ENCODE measurements at regions not wholly inside any gene's neighbourhood (a gene's known extent, or its start where the extent isn't known, plus 50 kb on each side); places are given as distances from the start of the nearest gene placed in this dataset.

DNA sequence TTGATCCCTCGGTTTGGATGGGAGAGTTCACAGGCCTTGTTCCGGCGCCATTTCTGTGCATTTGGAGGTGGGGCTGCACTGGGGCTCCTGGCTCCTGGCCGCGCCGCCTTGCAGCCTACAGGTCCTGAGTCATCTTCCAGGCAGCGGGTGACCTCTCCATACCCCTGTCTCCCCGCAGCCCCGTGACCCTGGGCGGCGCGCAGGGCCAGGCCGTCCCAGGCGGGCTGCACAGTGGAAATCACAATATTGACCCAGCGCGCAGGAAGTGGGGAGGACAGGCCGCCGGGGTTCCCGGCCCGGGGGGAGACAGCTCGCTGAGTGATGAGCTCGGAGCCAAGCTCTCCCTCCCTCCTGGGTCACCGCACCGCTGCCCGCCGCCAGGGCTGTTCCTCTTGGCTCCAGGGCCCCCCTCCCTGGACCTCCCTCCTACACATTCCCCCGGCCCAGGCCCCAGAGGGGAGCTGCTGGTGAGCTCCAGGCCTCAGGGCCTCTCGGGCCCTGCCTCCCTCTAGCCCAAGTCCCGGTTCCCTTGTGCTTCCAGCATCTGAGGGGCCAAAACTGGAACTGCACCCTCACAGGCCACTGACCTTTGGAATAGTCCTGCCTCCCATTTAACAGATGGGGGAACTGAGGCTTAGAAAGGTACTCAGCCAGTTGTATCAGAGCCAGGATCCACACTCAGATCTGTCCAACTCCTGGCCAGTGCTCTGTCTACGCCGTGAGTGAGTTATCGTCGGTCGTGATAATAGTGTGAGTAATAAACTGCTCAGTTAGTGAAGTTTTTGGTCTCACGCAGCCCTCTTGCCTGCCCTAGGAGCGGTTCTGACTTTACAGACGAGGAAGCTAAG is 142.9 kb upstream of the WNT4 start:
- peak; percentile 18 for DNase-seq (ENCODE audit: low read depth, low spot score)

DNA sequence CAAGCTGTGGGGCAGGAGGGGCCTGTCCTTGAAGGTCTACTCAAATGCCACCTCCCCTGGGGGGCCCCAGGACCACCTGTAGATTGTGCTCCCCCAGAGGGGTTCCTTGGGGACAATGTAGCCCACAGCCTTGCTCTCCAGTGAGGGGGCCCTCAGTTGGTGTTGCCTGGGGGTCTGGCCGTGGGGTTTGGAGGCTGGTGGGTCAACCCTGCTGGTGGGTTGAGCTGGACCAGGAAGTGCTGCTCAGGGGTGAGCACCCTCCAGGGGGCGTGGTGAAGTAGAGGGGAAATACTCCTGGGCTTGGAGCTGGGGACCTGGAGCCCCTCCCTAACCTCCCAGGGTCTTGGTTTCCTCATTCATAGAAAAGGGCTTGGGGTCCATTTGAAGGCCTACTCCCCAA is 143.6 kb upstream of the WNT4 start:
- no peak for DNase-seq (ENCODE audit: low read depth, low spot score)

DNA sequence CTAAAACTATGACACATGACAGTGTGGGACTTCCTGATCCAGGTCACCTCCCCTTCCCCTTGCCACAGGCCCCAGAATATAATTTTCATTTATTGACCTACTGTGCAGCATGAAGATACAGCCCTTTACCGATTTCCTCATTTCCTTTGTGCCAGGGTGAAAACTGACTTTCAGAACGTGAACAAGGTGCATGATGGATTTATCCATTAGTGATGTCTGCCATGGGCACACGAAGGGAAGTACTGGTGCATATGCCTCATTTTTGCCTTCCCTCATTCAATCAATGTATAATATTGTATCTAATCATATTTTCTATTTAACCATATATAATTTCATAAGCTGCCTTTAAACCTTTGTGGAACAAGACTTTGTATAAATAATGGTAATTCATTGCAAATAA is 144.4 kb upstream of the WNT4 start:
- no peak for DNase-seq (ENCODE audit: low read depth, low spot score)

DNA sequence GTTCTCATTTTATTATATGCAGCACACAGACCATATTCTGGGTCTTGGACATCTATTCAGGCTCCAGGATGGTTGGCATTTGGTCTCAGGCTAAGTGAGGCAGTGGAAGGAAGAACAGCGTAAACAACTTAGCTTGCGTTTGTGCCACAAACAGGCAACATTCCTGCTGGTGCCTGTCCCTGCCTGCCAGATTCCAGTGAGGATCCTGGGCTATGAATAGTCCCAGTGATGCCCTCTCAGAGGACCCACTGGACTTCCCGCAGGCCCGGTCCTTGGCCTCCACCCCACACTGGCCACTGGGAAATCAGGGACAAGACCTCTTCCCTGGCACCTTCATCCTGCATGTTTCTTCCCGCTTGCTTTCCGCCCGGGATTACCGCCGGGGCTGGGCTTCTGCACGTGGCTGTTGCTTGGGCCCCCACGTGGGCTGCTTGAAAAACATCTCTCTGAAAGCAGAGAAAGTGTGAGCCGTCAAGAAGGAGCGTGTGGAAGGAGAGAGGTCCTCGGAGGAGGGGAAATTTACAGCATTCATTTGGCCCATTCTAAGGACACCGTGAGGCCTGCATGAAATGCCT is 145.1 kb upstream of the WNT4 start:
- DNase-seq (ENCODE audit: low read depth, low spot score), result no peak

DNA sequence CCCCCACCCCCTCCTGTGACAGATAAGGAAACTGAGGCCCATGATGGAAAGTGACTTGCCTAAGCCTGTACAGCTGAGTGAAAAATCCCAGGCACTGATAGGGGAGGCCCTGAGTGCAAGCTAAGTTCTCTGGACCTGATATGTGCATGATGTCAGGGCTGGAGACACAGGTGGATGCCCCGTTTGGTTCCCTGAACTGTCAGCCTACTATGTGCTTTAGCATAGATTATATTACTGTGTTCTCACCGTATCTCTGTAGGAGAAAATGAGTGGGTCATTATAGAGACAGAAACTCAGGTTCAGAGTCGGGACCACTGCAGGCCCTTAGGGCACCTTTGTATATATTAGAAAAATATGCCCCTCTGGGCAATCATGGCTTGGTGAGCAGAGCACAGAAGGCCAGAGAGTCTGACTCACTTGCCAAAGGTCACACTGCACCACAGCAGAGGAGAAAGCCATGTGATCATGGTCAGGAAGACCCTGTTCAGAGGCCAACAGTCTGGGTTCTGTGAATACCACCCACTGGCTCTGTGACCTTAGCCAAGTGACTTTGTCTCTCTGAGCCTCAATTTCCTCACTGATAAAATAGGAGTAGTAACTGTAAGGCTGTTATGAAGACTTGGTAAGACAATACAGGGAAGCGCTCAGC is 145.8 kb upstream of the WNT4 start:
- DNase-seq (ENCODE audit: low read depth, low spot score), result no peak

DNA sequence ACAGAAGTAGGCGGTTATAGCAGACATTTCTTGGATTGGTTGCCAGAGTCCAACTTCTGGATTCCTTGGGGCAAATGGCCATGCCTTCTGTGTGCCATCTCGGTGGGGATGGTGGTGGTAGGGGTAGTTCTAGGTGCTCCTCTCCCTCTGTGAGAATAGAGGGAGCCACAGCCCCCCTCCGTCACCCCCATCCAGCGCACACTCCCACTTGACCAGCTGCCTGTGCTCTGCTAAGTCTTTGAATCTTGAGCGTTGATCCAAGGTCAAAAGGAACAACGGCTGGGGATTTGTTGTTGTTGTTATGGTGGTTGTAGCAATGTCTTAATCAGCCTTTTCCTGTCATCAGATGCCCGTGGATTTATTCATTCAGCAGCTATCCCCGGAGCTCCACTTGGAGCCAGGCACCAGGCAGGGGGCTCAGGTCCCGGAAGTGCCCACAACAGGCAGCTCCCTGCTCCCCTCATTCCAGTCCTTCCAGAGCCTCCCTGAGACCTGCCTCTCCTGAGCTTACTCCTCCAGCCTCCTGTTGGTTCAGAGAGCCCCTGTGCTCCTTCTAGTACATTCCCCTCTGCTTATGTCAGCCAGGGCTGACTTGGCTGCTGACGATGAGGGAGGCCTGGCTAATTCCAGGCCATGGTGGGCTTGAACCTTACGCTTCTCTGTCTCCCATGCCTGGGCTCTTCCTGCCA is 146.6 kb upstream of the WNT4 start:
- no peak for DNase-seq (ENCODE audit: low read depth, low spot score)

DNA sequence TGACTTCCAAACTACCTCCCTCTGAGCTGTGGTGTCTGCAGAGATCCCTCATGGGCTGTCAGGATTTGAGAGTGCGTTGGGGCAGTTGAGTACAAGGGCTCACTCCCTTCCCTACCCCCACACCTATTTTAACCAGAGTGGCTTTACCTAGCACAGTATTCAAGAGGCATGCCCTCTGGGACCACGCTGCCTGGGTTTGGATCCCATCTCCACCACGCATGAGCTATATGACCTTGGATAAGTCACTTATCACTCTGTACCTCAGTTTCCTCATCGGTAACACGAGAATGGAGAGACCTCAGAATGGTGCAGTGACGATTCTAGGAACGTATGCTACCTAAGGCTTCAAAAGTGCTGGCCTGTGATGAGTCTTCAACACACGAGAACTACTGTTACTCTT is 147.3 kb upstream of the WNT4 start:
- no peak for DNase-seq (ENCODE audit: low read depth, low spot score)

DNA sequence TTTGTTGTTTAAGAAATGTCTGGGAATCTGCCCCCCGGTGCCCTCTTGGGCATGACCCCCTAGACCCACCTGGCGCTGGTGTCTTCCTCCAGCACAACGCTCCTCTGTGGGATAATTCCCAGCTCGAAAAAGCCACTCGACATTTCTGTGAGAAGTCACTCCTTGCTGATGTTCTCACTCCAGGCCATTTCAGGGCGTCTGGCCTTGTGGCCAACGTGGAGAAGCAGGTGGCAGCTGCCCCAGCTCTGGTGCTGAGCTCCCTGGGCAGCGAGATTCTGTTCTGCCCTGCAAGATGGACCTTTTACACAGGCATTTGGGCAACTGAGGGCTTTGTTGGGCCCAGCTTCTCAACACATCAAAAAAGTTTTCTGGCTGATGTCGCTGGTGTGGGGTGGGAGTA is 147.7 kb upstream of the WNT4 start:
- DNase-seq (ENCODE audit: low read depth, low spot score), result no peak

DNA sequence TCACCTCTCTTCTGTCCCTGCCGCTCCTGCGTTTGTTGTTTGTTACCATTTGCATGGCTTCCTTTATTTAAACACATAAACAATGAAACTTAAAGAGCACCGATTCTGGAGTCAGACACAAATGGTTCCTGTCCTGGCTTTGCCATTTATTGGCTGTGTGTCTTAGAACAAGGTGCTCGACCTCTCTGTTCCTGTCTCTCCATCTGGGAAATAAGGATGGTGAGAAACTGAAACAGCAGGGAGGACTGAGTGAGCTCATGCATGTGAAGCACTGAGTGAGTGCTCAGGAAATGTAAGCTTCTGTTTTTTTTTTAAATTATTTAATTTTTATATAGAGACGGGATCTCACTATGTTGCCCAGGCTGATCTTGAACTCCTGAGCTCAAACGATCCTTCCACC is 148.2 kb upstream of the WNT4 start:
- DNase-seq (ENCODE audit: low read depth, low spot score), result no peak

DNA sequence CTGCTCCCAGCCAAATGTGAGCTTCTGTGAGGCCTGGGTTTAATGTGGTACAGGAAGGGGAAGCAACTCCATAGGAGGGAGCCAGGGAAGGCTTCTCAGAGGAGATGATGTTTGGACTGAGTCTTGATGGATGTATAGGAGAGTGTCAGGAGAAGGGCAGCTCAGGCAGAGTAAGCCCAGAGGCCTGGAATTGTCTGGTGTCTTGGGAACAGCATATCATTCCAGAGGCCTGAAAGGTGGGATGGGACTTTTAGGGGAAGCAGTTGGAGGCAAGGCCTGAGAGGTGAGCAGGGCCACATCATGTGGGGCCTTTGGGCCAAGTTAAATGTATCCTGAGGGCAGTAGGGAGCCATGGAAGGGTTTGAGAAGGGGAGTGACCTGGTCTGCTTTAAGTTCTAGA is 148.6 kb upstream of the WNT4 start:
- no peak for DNase-seq (ENCODE audit: low read depth, low spot score)

DNA sequence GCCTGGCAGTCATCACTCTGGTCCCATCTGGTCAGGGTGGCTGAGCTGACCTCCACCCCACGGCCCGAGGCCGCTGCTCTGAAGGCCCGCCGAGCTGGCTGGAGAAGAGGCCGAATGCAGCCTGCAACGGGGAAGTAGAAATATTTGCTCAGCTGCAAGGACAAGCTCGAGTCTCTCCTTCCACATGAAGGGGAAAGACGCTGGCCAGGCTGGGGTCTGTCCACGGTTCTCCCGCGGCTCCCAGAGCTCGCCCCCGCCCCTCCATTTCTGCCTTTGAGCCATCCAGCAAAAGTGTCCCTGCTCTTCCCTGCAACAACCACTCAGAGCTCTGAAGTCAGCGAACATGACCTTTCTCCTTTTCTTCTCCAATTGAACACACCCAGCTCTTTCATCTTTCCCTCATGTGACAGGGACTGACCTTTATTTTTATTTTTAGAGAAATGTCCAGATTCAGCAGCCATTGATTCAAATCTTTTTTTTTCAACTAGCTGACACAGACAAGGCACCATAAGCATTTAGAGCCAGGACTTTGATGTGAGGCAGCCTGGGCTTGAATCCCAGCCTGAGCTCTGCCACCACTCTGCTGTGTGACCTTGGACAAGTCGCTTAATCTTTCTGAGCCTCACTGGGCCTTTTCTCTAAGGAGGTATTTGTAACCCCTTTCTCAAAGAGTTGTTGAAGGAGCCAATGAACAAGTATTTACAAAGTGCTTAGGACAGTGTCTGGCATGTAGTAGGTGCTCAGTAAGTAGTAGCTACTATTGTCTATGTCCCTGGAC is 149.3 kb upstream of the WNT4 start:
- DNase-seq (ENCODE audit: low read depth, low spot score), result peak; percentile 60

DNA sequence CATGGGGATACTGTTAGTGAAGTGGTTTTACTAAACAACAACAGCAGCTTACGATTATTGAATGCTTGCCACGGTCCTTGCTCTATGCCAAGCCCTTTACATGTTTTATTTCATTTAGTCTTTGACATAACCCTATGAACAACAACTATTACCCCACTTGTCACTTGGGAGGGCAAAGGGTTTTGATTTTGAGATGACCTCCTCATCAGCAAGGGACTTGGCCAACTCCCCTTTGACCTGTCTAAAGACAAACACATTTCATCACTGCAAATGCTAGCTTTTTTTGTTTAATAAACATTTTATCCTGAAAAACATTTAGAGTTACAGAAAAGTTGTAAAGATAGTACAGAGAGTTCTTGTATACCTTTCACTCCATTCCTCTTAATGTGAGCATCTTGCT is 152.5 kb upstream of the WNT4 start:
- no peak for DNase-seq (ENCODE audit: low read depth, low spot score)

DNA sequence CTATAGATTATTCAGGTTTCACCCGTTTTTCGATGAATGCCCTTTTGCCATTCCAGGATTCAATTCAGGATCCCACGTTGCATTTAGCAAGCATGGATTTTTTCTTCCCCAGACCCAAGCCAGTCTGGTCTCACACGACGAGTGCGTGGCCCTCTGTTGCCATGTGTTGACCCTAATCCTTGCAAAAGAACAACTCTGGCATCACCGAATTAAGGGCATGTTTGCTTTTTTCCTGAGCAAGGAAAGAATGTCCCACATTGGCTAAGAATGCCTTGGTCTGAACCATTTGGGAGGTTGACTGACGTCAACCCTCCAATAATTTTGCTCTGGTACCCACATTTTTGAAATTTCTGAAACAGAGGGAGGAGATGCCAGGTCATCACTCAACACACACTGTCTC is 153.0 kb upstream of the WNT4 start:
- DNase-seq (ENCODE audit: low read depth, low spot score), result no peak

DNA sequence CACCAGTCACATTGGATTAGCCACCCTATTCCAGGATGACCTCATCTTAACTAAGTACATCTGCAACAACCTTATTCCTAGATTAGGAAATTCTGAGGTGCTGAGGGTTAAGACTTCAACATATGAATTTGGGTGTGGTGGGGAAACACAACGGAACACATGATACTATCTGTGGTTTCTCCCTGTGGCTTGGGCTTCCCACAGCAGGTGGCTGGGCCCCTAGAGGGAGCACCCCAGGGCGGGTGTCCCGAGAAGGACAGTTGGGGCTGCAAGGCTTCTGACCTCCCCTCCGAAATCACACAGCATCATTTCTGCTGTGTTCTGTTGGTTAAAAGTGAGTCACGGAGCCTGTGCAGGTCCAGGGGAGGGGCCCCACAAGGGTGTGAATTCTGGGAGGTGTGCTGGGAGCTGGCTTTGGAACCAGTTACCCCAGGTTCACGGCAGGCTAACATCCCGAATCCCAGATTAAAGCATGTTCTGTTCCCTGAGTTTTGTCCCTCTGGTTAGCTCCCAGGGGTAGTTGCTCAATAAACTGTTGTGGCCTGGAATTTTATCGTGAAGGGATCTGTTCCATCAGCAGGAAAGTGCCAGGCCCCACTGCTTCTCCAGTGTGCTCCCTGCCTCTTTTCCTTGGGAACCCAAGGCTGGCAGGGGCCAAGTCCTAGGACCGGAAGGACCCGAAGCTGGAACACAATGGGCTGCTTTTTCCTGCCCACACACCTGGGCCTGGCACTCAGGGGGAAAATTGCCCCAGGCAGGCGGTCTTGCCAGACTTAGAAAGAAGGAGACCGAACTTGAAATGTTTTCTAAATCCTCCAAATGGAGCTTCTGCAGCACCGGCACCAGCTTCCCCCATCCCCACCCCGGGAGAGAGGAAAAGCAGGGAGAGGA is 154.0 kb upstream of the WNT4 start:
- peak; percentile 59 for DNase-seq (ENCODE audit: low read depth, low spot score)

DNA sequence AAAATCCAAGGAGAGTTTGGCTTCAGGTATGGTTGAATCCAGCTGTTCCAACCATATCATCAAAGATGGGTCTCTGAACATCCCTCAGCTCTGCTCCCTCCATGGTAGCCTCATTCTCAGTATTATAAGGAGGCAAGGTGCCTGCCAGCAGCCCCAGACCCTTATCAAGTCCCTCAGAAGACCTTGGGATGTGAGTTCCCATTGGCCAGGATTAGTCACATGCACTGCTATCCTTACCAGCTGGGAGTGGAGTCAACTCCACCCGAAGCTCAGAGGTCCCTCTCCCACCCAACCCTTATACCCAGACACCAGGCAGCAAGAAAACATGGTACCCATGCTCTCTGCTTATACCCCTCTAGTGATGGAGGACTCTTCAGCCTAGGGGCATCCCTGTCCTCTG is 153.7 kb upstream of the ZBTB40 start:
- no peak for DNase-seq (ENCODE audit: low read depth, low spot score)

DNA sequence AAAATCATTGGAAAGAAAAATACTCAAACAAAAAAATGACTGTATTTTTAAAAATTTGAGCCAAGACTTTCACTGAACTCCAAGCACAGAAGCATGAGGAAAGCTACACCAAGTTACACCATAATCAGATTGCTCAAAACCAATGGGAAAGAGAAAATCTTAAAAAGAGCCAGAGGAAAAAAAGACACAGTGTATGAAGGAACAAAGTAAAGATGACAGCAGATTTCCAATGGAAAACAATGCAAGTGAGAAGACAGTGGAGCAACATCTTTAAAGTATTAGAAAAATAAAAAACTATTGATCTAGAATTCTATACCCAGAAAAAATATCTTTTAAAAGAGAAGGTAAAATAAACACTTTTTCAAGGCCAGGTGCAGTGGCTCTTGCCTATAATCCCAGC is 147.8 kb upstream of the ZBTB40 start:
- no peak for DNase-seq (ENCODE audit: low read depth, low spot score)

DNA sequence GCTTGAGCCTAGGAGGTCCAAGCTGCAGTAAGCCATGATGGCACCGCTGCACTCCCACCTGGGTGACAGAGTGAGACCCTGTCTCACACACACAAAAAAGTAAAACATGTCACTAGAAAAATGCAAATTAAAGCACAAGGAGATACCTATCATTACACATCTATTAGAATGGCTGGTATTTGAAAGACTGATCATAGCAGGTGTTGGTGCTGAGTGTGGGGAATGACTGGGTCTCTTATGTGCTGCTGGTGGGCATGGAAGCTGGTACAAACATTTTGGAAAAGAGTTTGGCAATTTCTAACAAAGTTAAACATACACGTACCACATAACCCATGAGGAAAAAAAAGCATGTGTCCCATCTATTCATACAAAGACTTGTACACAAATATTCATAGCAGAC is 142.1 kb upstream of the ZBTB40 start:
- no peak for DNase-seq (ENCODE audit: low read depth, low spot score)

DNA sequence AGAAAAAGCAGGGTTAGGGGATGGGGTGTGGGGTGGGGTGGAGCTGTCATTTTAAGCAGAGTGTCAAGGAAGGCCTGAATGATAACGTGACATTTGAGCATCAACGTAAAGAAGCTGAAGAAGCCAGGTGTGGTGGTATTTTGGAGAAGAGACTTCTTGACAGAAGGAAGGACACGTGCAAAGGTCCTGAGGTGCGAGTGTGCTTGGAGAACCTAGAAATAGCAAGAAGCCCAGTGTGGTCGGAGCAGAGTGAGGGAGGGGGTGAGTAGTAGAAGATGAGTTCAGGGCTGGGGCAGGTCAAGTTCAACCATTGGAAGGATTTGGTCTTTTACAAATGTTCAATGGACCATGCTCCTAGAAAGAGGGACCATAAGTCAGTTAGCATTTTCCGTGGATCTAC is 140.2 kb upstream of the ZBTB40 start:
- DNase-seq (ENCODE audit: low read depth, low spot score), result no peak

DNA sequence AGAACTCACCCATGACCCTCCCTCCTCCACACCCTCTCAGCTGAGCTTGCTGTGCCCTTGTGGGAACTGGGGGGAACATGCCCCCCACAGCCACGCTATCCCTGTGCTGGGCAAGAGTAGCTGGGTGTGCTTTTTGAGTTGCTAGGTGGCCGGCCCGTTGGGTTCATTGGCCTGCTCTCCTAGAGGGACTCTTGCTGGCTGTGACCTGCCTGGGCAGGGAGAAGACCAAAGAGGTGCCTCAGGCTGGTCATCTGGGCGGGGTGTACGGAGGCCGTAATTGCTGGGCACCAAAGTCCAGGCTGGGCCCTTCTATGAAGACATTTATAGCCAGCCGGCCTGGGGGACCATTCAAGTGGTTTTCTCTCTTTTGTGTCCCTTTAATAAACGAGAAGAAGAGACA is 138.3 kb upstream of the ZBTB40 start:
- no peak for DNase-seq (ENCODE audit: low read depth, low spot score)

DNA sequence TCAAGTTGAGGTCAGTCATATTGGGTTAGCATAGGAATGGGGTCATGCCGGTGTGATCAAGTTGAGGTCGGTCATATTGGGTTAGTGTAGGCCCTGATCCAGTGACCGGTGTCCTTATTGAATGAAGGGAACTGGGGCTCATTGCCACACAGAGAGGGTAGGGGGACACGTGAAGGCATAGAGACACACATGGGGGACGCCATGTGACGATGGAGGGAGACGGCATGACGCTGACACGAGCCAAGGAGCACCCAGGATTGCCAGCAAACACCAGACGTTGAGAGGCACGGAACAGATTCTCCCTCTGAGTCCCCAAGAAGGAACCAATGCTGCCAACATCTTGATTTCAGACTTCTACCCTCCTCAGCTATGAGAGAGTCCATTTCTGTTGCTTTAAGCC is 136.9 kb upstream of the ZBTB40 start:
- no peak for DNase-seq (ENCODE audit: low read depth, low spot score)

All from ELF-1 (cell line).